Neural progenitor cell (in vitro differentiated cells): ENCODE measurements at regions not wholly inside any gene's neighbourhood (a gene's known extent, or its start where the extent isn't known, plus 50 kb on each side); places are given as distances from the start of the nearest gene placed in this dataset.

ENCODE experiments used
- CTCF ChIP-seq: fragments of 200-600 bp; sonication (generic); IDR thresholded peaks from 2 replicates; pipeline ENCODE4 v1.5.1; 2017; ENCODE audit warnings: antibody characterized with exemption, mild to moderate bottlenecking
- EZH2phosphoT487 ChIP-seq: fragments of 200-600 bp; sonication (generic); IDR thresholded peaks from 2 replicates; pipeline ENCODE4 v1.6.1; 2017; ENCODE audit warnings: antibody characterized with exemption

- TF ChIP-seq EZH2phosphoT487 (no peak), CTCF (no peak)
These were observed 188.0 kb upstream of the TNRC6C start for GRCh38 chr17:77770331-77771105.
